GM23338 (cell line): ENCODE measurements at regions not wholly inside any gene's neighbourhood (a gene's known extent, or its start where the extent isn't known, plus 50 kb on each side); places are given as distances from the start of the nearest gene placed in this dataset.

Experiments used
- ATAC-seq: fragments of 200-7000 bp; cut with Tn5 transposase; 3 replicates; pipeline ENCODE4 v1.9.1; 2020
- DNase-seq: peaks from one replicate; pipeline ENCODE4 v3.0.0-alpha.2; 2015; ENCODE audit warnings: low spot score
- H2AFZ ChIP-seq: fragments of 200-600 bp; sonication (generic); 2 replicates; pipeline ENCODE4 v1.8.0; 2016; ENCODE audit warnings: antibody characterized with exemption, mild to moderate bottlenecking, moderate library complexity
- H3F3A ChIP-seq: fragments of 200-600 bp; sonication (generic); replicated peaks from 2 replicates; pipeline ENCODE4 v1.8.0; 2017; ENCODE audit warnings: antibody characterized with exemption, mixed run types, low read depth
- H3K27ac ChIP-seq: fragments of 200-600 bp; sonication (generic); 2 replicates; pipeline ENCODE4 v1.6.1; 2016; ENCODE audit warnings: low read depth
- H3K27me3 ChIP-seq: fragments of 200-600 bp; sonication (generic); 2 replicates; pipeline ENCODE4 v1.8.0; 2016; ENCODE audit warnings: mild to moderate bottlenecking, mixed run types, moderate library complexity; ENCODE audit not compliant: insufficient read depth
- H3K36me3 ChIP-seq: fragments of 200-600 bp; sonication (generic); 2 replicates; pipeline ENCODE4 v1.8.0; 2016; ENCODE audit warnings: mild to moderate bottlenecking; ENCODE audit not compliant: insufficient read depth
- H3K4me1 ChIP-seq: fragments of 200-600 bp; sonication (generic); 2 replicates; pipeline ENCODE4 v1.8.0; 2016; ENCODE audit warnings: mild to moderate bottlenecking, moderate library complexity; ENCODE audit not compliant: insufficient read depth
- H3K4me2 ChIP-seq: fragments of 200-600 bp; sonication (generic); 2 replicates; pipeline ENCODE4 v1.7.1; 2017; ENCODE audit warnings: mixed run types
- H3K4me3 ChIP-seq: fragments of 200-600 bp; sonication (generic); 2 replicates; pipeline ENCODE4 v1.6.1; 2016; ENCODE audit warnings: mixed run types
- H3K79me2 ChIP-seq: fragments of 200-600 bp; sonication (generic); replicated peaks from 2 replicates; pipeline ENCODE4 v1.8.0; 2017; ENCODE audit warnings: mild to moderate bottlenecking; ENCODE audit not compliant: insufficient read depth
- H3K9me2 ChIP-seq: fragments of 200-600 bp; sonication (generic); 2 replicates; pipeline ENCODE4 v1.8.0; 2017; ENCODE audit not compliant: insufficient read depth
- H4K20me1 ChIP-seq: fragments of 200-600 bp; sonication (generic); replicated peaks from 2 replicates; pipeline ENCODE4 v1.8.0; 2017; ENCODE audit warnings: mild to moderate bottlenecking; ENCODE audit not compliant: insufficient read depth
- H3K27ac Mint-ChIP-seq: 2 replicates; pipeline ENCODE4 v1.8.0; 2020; ENCODE audit warnings: inconsistent platforms, mild to moderate bottlenecking, moderate library complexity, mixed read lengths
- H3K27me3 Mint-ChIP-seq: 3 replicates; pipeline ENCODE4 v1.8.0; 2022; ENCODE audit warnings: low read depth, mild to moderate bottlenecking, moderate library complexity, mixed read lengths, inconsistent platforms; ENCODE audit not compliant: insufficient read depth, poor library complexity
- H3K36me3 Mint-ChIP-seq: 3 replicates; pipeline ENCODE4 v1.8.0; 2021; ENCODE audit warnings: low read depth, mild to moderate bottlenecking, inconsistent platforms, moderate library complexity, mixed read lengths
- H3K4me1 Mint-ChIP-seq: 3 replicates; pipeline ENCODE4 v1.8.0; 2020; ENCODE audit warnings: mild to moderate bottlenecking, inconsistent platforms, mixed read lengths
- H3K4me3 Mint-ChIP-seq: 3 replicates; pipeline ENCODE4 v1.8.0; 2021; ENCODE audit warnings: moderate library complexity, mild to moderate bottlenecking, inconsistent platforms, mixed read lengths
- H3K9me3 Mint-ChIP-seq: 3 replicates; pipeline ENCODE4 v1.8.0; 2020; ENCODE audit warnings: moderate library complexity, mild to moderate bottlenecking, inconsistent platforms, mixed read lengths
- CREB1 ChIP-seq: fragments of 250-450 bp; sonication (Bioruptor Pico); IDR thresholded peaks from 2 replicates; pipeline ENCODE4 v1.5.0; 2020; ENCODE audit warnings: low read depth, mild to moderate bottlenecking, moderate library complexity
- CTCF ChIP-seq, 2 experiments: fragments of 200-600 bp in 1 of 2; sonication (generic) in 1 of 2; conservative IDR thresholded peaks; 2 replicates each; pipeline versions ENCODE4 v1.5.1 to v1.6.1; 2016 to 2017; ENCODE audit warnings: antibody characterized with exemption in 2 of 2, low read depth in 2 of 2, mild to moderate bottlenecking in 2 of 2, moderate library complexity in 1 of 2
- EZH2 ChIP-seq: fragments of 200-600 bp; sonication (generic); IDR thresholded peaks from one replicate; pipeline ENCODE4 v1.8.0; 2017; ENCODE audit warnings: antibody characterized with exemption, mild to moderate bottlenecking, low read depth; ENCODE audit not compliant: unreplicated experiment
- EZH2phosphoT487 ChIP-seq: fragments of 200-600 bp; sonication (generic); IDR thresholded peaks from one replicate; pipeline ENCODE4 v1.8.1; 2018; ENCODE audit warnings: antibody characterized with exemption; ENCODE audit not compliant: unreplicated experiment
- JUNB ChIP-seq: IDR thresholded peaks from one replicate; pipeline ENCODE4 v1.6.1; 2016; ENCODE audit warnings: antibody characterized with exemption; ENCODE audit not compliant: unreplicated experiment
- NANOG ChIP-seq: IDR thresholded peaks from 2 replicates; pipeline ENCODE4 v1.6.1; 2016; ENCODE audit warnings: antibody characterized with exemption, borderline replicate concordance
- POLR2AphosphoS5 ChIP-seq: IDR thresholded peaks from 2 replicates; pipeline ENCODE4 v1.6.1; 2016; ENCODE audit warnings: antibody characterized with exemption, low read depth
- STAT1 ChIP-seq: IDR thresholded peaks from one replicate; pipeline ENCODE4 v1.6.1; 2016; ENCODE audit warnings: antibody characterized with exemption; ENCODE audit not compliant: unreplicated experiment
- ZNF114 ChIP-seq: fragments of 250-450 bp; sonication (Bioruptor Pico); IDR thresholded peaks from 2 replicates; pipeline ENCODE4 v1.5.0; 2020; ENCODE audit warnings: mild to moderate bottlenecking, moderate library complexity
- ZNF331 ChIP-seq: fragments of 250-450 bp; sonication (Bioruptor Pico); IDR thresholded peaks from 2 replicates; pipeline ENCODE4 v1.5.0; 2020; ENCODE audit warnings: low read depth, mild to moderate bottlenecking, moderate library complexity
- ZNF462 ChIP-seq: fragments of 250-450 bp; sonication (Bioruptor Pico); IDR thresholded peaks from 2 replicates; pipeline ENCODE4 v1.5.0; 2020; ENCODE audit warnings: mild to moderate bottlenecking, moderate library complexity
- TF ChIP-seq, protein P1 (sequence below): IDR thresholded peaks from 2 replicates; pipeline ENCODE4 v1.6.1; 2016; ENCODE audit warnings: antibody characterized with exemption
- TF ChIP-seq, protein P2 (sequence below): IDR thresholded peaks from one replicate; pipeline ENCODE4 v1.6.1; 2018; ENCODE audit warnings: antibody characterized with exemption; ENCODE audit not compliant: unreplicated experiment

- no peak overlapping the region for H3K27ac ChIP-seq
- Mint-ChIP-seq H3K27me3 (peaks cover 2% of the 10 kb centered on the region), H3K36me3 (no peaks in the 10 kb centered on the region), H3K4me3 (no peak overlapping the region), H3K27ac (no peak overlapping the region), H3K4me1 (no peaks in the 10 kb centered on the region), H3K9me3 (no peaks in the 10 kb centered on the region)
- no peaks in the 10 kb centered on the region for H3K9me2 ChIP-seq
- ATAC-seq (no peak), DNase-seq (no peak)
- TF ChIP-seq, protein P1, sequence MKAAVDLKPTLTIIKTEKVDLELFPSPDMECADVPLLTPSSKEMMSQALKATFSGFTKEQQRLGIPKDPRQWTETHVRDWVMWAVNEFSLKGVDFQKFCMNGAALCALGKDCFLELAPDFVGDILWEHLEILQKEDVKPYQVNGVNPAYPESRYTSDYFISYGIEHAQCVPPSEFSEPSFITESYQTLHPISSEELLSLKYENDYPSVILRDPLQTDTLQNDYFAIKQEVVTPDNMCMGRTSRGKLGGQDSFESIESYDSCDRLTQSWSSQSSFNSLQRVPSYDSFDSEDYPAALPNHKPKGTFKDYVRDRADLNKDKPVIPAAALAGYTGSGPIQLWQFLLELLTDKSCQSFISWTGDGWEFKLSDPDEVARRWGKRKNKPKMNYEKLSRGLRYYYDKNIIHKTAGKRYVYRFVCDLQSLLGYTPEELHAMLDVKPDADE = no peak
- TF ChIP-seq EZH2phosphoT487 (no peak), STAT1 (no peak), ZNF462 (CRISPR knock-in tag) (no peak), ZNF114 (CRISPR knock-in tag) (no peak), NANOG (no peak), CREB1 (no peak), ZNF331 (CRISPR knock-in tag) (no peak), CTCF (conservative IDR thresholded peaks at IDR 0.05; ENCODE audit: low read depth in 2 of 2) (no peak), JUNB (no peak), POLR2AphosphoS5 (no peak), EZH2 (no peak)
- TF ChIP-seq, protein P2, sequence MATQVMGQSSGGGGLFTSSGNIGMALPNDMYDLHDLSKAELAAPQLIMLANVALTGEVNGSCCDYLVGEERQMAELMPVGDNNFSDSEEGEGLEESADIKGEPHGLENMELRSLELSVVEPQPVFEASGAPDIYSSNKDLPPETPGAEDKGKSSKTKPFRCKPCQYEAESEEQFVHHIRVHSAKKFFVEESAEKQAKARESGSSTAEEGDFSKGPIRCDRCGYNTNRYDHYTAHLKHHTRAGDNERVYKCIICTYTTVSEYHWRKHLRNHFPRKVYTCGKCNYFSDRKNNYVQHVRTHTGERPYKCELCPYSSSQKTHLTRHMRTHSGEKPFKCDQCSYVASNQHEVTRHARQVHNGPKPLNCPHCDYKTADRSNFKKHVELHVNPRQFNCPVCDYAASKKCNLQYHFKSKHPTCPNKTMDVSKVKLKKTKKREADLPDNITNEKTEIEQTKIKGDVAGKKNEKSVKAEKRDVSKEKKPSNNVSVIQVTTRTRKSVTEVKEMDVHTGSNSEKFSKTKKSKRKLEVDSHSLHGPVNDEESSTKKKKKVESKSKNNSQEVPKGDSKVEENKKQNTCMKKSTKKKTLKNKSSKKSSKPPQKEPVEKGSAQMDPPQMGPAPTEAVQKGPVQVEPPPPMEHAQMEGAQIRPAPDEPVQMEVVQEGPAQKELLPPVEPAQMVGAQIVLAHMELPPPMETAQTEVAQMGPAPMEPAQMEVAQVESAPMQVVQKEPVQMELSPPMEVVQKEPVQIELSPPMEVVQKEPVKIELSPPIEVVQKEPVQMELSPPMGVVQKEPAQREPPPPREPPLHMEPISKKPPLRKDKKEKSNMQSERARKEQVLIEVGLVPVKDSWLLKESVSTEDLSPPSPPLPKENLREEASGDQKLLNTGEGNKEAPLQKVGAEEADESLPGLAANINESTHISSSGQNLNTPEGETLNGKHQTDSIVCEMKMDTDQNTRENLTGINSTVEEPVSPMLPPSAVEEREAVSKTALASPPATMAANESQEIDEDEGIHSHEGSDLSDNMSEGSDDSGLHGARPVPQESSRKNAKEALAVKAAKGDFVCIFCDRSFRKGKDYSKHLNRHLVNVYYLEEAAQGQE = no peak
- H3K36me3 ChIP-seq = no peaks in the 10 kb centered on the region
- H4K20me1 ChIP-seq = no peaks in the 10 kb centered on the region
- H2AFZ ChIP-seq = no peak overlapping the region
- H3K79me2 ChIP-seq = no peaks in the 10 kb centered on the region
- no peak overlapping the region for H3K4me2 ChIP-seq
- H3K4me1 ChIP-seq = no peaks in the 10 kb centered on the region
- no peaks in the 10 kb centered on the region for H3F3A ChIP-seq
- H3K4me3 ChIP-seq = no peak overlapping the region
- H3K27me3 ChIP-seq = no peaks in the 10 kb centered on the region
Observed at GRCh38 chr18:60172030-60172429, 200.5 kb downstream of the MC4R start.
